ENCODE measurements at regions not wholly inside any gene's neighbourhood (a gene's known extent, or its start where the extent isn't known, plus 50 kb on each side); places are given as distances from the start of the nearest gene placed in this dataset.

- WGBS (ENCODE audit: insufficient coverage) = 80% methylated on average over 1 of the region's 1 CpG
- peaks cover 0 to 4% (median 0%) of the 10 kb centered on the region in 3 donors for H3K9me3 ChIP-seq (ENCODE audit: control extremely low read depth in 1 of 3, control insufficient read depth in 2 of 3, insufficient read depth in 1 of 3, low read length in 2 of 3)
- no peak overlapping the region for H2AFZ ChIP-seq (ENCODE audit: insufficient read depth, low read depth, low read length, poor library complexity, severe bottlenecking)
- no peaks in the 10 kb centered on the region for H3K9me3 Mint-ChIP-seq (ENCODE audit: insufficient read depth)
- CTCF ChIA-PET = no interaction called here
- no peaks in the 10 kb centered on the region for H3K36me3 ChIP-seq (replicated peaks in 1 of 2; ENCODE audit: control extremely low read depth in 1 of 2, control insufficient read depth in 1 of 2, extremely low read depth in 1 of 2, insufficient read depth in 2 of 2, low read length in 1 of 2)
- intact Hi-C loops (cut with micrococcal nuclease) = no loop called here
- no peak for DNase-seq
- no peak overlapping the region for H3K4me3 Mint-ChIP-seq
- POLR2A ChIA-PET = no interaction called here
- no peak for ATAC-seq (ENCODE audit: low read depth)
- no peak overlapping the region for H3K27ac ChIP-seq (ENCODE audit: low read length in 2 of 2)
- H4K20me1 ChIP-seq (ENCODE audit: control insufficient read depth, insufficient read depth, low read length, poor library complexity, severe bottlenecking) = no peaks in the 10 kb centered on the region
- no peak overlapping the region for H3K4me3 ChIP-seq (ENCODE audit: control extremely low read depth in 1 of 5, extremely low read depth in 1 of 5, insufficient read depth in 1 of 5, low read depth in 2 of 5, low read length in 4 of 5)
- H3K27ac Mint-ChIP-seq = no peak overlapping the region
- H3K27me3 Mint-ChIP-seq = peaks cover 9% of the 10 kb centered on the region
- H3K9ac ChIP-seq (ENCODE audit: low read length) = no peak overlapping the region
- no peak overlapping the region for H3K4me2 ChIP-seq (replicated peaks; ENCODE audit: low read depth, low read length, poor library complexity, severe bottlenecking)
- no peaks in the 10 kb centered on the region for H3K79me2 ChIP-seq (ENCODE audit: control insufficient read depth, insufficient read depth, low read length)
- no peaks in the 10 kb centered on the region for H3K4me1 ChIP-seq (ENCODE audit: control insufficient read depth in 2 of 2, insufficient read depth in 2 of 2, low read length in 2 of 2)
- H3K4me1 Mint-ChIP-seq = no peaks in the 10 kb centered on the region
- H3K27me3 ChIP-seq (replicated peaks in 1 of 4; ENCODE audit: control extremely low read depth in 1 of 4, control insufficient read depth in 3 of 4, insufficient read depth in 4 of 4, low read length in 3 of 4) = no peaks in the 10 kb centered on the region
- TF ChIP-seq CTCF (IDR thresholded peaks at IDR 0.05) (no peak), EZH2 (IDR thresholded peaks at IDR 0.05; ENCODE audit: borderline replicate concordance, insufficient read depth, low read depth, low read length, poor library complexity, severe bottlenecking) (no peak)
Observed at GRCh38 chr2:16039055-16039454, 98.7 kb downstream of the MYCN start.

- Histone ChIP-seq H3K4me1 (ENCODE audit: control insufficient read depth in 2 of 2, insufficient read depth in 2 of 2, low read length in 2 of 2) (no peaks in the 10 kb centered on the region), H3K27me3 (replicated peaks in 1 of 4; ENCODE audit: control extremely low read depth in 1 of 4, control insufficient read depth in 3 of 4, insufficient read depth in 4 of 4, low read length in 3 of 4) (no peaks in the 10 kb centered on the region), H3K9me3 (ENCODE audit: control extremely low read depth in 1 of 3, control insufficient read depth in 2 of 3, insufficient read depth in 1 of 3, low read length in 2 of 3) (peaks cover 0 to 6% (median 0%) of the 10 kb centered on the region in 3 donors), H2AFZ (ENCODE audit: insufficient read depth, low read depth, low read length, poor library complexity, severe bottlenecking) (no peak overlapping the region), H3K4me2 (replicated peaks; ENCODE audit: low read depth, low read length, poor library complexity, severe bottlenecking) (no peak overlapping the region), H3K9ac (ENCODE audit: low read length) (no peak overlapping the region), H3K4me3 (ENCODE audit: control extremely low read depth in 1 of 5, extremely low read depth in 1 of 5, insufficient read depth in 1 of 5, low read depth in 2 of 5, low read length in 4 of 5) (no peak overlapping the region), H3K27ac (ENCODE audit: low read length in 2 of 2) (no peak overlapping the region), H3K36me3 (replicated peaks in 1 of 2; ENCODE audit: control extremely low read depth in 1 of 2, control insufficient read depth in 1 of 2, extremely low read depth in 1 of 2, insufficient read depth in 2 of 2, low read length in 1 of 2) (no peaks in the 10 kb centered on the region), H3K79me2 (ENCODE audit: control insufficient read depth, insufficient read depth, low read length) (no peaks in the 10 kb centered on the region), H4K20me1 (ENCODE audit: control insufficient read depth, insufficient read depth, low read length, poor library complexity, severe bottlenecking) (no peaks in the 10 kb centered on the region)
- intact Hi-C loops (cut with micrococcal nuclease) = no loop called here
- H3K4me3 Mint-ChIP-seq = no peak overlapping the region
- ChIA-PET CTCF (no interaction called here), POLR2A (no interaction called here)
- H3K27ac Mint-ChIP-seq = no peak overlapping the region
- no peaks in the 10 kb centered on the region for H3K9me3 Mint-ChIP-seq (ENCODE audit: insufficient read depth)
- WGBS (ENCODE audit: insufficient coverage) = 96% methylated on average over 11 of the region's 11 CpGs
- TF ChIP-seq EZH2 (IDR thresholded peaks at IDR 0.05; ENCODE audit: borderline replicate concordance, insufficient read depth, low read depth, low read length, poor library complexity, severe bottlenecking) (no peak), CTCF (IDR thresholded peaks at IDR 0.05) (no peak)
- H3K4me1 Mint-ChIP-seq = no peaks in the 10 kb centered on the region
- no peak for DNase-seq
- peaks cover 9% of the 10 kb centered on the region for H3K27me3 Mint-ChIP-seq
- no peak for ATAC-seq (ENCODE audit: low read depth)
Observed at GRCh38 chr2:16038621-16039020, 98.3 kb downstream of the MYCN start.

All from B cell (primary cell).